HG03439 (cell line): ENCODE measurements at regions not wholly inside any gene's neighbourhood (a gene's known extent, or its start where the extent isn't known, plus 50 kb on each side); places are given as distances from the start of the nearest gene placed in this dataset.

ENCODE experiments used
- ATAC-seq: cut with Tn5 transposase; IDR thresholded peaks from one replicate; pipeline ENCODE4 v1.9.1; 2021; ENCODE audit warnings: mild to moderate bottlenecking, moderate library complexity; ENCODE audit not compliant: unreplicated experiment

DNA sequence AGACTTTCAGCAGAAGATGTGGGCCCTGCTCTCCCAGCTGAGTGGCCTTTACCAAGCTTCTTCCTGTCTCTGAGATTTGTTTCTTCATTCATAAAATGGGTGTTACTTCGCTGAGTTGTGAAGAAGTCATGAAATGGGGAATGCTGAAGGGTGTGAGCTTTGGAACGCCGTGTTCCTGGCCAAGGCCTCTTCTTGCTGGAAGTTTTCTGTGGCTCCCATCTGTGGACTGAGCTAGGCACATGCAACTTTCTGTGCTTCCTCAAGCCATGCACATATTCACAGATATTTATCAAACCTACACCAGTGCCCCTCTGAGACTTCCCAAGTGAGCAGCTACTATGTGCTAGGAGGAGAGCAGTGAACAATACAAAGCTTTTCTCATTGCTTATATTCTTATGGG, 106.3 kb upstream of the JUN start:
- no peak for ATAC-seq

DNA sequence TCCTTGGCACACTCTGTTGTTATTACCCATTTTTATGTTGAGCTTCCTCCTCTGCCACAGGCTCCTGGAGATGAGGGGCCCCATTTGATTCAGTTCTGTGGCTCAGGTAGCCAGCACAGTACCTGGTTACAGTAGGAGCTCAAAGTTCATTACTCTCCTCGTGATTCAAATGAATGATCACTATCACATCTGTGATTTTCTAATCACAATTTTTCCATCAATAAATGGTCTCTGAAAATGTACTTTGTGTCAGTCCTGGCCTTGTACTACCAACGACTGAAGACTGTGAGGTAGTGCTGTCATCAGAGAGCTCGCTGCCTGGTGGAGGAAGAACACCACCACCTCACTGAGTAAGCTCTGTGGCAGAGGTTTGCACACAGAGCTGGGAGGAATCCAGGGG, 106.8 kb upstream of the JUN start:
- ATAC-seq, result no peak

DNA sequence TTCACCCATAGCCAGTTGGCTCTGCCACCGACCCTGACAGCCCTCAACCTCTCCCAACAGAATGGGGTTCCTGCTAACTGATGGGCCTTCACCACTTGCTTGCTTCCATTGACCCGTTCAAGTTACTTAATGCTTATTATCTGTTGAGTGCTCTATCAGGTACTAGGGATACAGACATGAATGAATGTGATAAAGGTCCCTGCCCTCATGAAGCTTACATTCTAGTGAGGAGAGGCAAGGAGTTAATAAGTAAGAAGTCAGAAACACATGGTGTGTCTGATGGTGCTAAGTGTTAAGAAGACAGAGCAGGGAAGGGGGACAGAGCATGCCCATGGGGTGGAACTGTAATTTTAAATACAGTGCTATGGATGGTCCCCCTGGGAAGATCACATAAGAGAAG, 107.5 kb upstream of the JUN start:
- ATAC-seq, result no peak

DNA sequence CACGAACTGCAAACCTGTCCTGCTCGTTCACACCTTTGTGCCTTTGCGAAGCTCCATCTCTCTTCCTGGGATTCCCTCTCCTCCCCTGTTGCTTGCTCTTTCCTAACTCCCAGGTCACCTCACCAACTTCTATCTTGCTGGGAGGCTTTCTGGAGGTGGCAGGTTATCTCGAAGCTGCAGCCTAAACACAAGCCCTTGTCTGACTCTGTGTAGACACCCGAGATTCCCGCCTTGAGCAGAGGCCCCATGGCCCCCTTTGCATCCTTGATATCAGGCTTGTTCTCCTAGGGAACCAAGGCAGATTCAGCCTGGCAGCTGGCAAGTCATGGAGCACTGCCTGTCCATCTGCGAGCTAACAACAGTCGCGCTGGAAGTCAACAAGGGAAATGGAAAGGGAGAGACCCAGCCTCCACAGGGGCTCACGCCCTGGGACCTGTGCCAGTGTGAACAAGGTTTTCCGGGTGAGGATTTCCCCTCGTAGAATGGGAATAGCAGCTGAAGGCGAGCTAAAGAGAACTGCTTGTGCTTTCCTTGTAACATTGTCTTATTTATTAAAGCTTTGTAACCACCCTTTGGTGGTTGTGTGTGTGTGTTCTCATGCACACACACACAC, 109.5 kb upstream of the JUN start:
- ATAC-seq, result no peak

DNA sequence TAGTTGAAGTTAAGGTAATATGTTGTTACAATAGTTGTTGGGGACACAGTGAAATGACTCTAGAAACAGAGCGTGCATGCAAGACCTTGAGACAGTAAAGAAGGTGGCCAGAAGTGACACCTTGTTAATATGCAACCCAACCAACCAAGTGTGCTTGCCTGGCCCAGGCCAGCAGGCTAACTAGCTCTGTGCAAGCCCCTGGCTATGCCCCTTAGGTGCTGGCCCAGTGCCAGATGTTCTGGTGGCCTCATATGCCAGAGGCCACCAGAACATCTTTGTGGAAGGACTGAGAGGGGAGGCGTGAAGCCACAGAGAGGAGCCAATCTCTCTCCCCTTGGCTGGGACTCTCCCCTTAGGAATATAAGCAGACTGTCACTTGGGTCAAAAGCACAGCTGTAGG, 111.2 kb upstream of the JUN start:
- no peak for ATAC-seq

DNA sequence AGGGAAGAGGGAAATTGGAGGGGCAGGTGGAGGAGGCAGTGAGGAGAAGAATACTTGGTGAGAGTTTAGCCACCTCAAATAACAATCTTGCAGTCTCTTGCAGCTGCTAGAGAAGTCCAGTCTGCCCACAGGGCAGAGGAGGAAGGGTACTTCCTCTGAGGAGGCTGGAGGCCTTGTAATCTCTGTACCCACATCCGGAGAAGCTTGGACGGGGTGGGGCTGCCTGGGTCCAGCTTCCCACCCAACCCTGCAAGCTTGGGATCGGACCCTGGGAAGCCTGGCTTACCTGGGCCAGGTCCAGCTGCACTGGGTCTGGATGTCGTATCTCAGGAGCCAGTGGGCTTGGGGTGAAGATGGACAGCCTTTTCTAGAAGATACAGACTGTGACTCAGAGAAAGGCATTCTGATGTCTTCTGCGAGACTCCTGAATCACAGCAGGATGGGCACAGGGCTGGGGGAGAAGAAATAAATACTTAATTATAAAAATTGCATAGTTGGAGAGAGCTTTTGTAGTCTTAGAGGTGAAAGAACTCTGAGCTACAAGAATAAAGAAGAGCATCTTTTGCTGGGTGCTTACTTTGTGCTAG, 111.8 kb upstream of the JUN start:
- no peak for ATAC-seq

DNA sequence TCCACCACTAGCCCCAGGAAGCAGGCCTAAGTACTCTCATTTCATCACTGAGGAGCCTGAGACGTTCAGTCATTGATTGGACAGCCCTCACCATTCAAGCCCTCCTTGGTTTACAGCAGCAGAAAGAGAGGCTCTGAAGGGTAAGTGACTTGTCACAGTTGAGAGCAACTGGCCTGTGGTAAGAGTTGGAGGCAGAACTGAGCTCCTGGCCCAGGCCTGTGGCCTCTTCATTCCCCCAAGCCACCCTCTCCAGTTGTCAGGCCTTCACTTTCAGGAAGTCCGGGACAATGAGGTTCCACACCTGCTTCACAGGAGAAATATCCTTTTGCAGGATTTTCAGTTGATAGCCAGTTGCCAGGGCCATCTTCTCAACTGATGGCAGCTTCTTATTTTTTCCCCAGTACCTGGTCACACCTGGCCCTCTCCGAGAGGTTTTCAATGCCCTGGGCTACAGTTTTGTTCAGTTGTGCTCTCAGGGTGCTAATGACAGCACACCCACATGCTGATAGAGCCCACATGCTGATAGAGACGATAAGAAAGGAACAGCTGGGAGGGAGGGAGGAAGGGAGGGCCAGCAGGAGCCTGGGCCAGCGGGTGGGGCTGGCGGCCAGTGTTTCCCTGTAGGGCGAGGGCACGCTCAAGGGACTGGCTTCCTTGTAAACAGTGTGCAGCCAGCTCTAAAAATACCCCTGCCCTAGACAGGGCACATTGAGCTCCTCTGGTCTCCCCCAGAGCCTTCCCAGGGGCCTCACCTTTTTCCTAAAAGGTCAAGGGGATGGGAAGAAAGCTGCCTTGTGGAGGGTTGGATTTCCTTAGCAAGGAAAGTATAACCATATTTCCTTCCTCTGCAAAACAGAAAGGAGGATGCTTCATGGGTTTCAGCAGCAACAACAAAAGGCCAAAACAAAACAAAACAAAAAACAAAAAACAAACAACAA, 112.7 kb upstream of the JUN start:
- ATAC-seq, result no peak

DNA sequence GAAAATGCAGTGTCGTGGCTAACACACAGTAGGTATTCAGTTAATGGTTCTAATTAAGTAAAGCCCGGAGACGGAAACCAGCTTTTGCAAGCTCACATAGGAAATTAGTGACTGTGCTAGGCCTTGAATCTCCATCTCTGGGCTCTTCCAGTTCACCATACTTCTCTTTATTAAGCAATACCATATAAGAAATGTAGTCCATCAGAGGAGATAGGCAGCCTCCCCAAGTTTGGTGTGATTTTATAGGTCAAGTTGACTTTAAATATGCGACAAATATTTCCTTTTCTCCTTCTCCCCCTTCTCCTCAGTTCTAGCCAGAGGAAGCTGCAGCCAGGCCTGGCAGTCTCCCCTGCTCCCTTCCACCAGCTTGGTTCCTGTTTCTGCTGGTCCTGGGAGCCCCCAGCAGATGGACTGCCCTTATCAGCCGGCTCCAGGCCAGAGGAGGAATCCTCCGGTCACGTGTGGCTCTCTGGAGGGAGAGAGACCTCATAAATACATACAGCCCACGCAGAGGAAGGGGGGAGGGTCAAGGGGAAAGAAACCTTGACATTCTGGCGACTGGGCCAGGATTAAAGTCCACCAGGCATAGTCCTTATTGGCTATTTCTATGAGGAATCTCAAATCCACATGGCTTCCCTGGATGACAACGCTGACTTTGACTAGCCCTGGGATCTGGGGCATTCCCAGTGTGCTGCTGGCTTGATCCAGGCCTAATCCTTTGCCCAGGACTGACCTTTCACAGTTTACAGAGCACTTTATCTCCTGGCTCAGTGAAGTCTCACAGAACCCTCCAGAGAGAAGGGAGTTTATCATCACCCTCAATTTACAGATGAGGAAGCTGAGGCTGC, 115.1 kb upstream of the JUN start:
- ATAC-seq, result no peak

DNA sequence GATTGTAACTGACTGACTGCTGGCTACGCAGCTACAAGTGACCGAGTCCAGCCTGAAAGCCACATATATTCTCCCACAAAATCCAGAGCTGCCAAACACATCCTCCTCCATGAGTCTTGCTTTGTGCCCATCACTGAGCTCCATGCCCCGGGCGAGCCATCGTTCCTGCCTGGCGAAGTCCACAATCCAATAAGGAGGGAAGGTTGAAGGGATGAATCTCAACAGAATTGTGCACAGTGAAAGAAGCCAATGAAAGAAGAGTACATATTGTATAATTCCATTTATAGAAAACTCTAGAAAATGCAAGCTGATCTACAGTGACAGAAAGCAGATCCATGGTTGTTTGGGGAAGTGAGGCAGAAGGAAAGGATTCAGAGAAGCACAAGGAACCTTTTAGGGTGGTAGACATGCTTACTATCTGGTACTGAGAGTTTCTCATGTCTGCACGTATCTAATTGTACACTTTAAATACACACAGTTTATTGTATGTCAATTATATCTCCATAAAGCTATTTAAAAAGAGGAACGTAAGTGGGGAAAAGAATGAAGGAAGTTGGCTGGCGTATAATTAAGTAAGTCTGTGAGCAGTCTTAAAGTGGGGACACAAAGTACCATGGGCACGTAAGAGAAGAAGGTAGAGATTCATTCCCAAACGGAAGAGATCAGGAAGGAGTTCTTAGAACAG, 115.9 kb upstream of the JUN start:
- no peak for ATAC-seq

DNA sequence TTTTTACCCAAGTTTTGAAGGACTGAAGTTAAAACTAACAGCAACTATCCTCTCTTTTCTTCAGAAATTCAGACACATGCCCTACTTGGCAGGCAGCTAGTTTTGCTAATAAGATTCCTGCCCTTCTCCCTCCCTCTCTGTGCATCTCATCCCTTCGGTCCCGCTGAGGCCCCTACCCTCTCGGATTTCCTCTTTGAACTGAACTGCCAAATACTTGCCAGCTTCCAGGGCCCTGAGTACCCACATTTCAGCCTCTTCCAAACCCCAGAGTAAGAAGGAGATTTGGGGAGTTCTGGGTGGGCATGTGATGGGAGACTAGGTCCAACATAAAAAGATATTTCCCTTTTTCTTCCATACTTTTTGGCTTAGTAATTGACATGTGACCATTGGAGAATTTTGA, 116.5 kb upstream of the JUN start:
- no peak for ATAC-seq

DNA sequence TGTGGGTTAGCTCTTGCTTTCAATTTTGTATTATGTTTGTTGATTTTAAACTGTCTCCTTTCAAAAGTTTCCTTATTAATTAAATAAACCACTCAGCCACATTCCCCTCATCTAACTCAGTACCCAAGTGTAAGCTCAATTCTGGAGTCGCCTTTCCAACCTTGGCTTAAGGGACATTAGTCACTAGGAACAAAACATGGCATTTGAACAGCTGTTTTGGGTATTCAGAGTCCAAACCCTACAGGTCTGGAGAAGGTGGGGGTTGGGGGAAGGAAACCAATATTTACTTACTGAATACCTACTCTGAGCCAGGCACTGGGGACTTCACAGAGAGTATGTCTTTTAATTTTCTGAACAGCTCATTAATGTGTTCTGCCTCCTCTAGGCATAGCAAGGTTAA, 117.2 kb upstream of the JUN start:
- no peak for ATAC-seq

DNA sequence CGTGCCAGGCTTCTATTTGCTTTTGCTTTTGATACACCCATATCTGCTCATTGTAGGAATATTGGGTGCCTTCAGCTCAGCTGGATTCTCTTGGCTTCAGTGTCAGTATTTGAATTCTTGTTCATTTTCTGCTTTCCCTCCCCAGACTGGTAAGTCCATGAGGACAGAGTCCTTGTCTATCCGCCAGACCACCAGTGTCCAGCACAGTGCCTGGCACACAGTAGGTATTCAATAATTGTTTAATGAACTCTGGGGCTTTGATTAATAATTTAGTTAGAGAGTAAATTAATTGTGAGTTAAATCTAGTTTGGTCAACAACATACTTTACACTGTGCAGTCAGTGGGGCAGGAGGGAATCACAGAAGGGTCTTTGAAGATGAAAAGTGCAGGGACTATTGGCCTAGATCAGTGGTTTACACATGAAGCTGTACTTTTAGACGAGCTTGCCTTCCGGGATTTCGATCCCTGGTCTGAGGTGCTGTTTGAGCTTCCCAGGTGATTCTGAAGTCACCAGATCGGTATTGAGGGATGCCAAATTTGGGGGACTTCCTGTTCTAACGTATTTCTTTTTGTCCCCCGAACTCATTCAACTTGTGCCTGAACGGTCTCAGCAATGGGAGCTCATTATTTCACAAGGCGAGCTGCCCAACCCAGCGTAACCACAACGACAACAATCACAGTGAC, 119.1 kb upstream of the JUN start:
- no peak for ATAC-seq

DNA sequence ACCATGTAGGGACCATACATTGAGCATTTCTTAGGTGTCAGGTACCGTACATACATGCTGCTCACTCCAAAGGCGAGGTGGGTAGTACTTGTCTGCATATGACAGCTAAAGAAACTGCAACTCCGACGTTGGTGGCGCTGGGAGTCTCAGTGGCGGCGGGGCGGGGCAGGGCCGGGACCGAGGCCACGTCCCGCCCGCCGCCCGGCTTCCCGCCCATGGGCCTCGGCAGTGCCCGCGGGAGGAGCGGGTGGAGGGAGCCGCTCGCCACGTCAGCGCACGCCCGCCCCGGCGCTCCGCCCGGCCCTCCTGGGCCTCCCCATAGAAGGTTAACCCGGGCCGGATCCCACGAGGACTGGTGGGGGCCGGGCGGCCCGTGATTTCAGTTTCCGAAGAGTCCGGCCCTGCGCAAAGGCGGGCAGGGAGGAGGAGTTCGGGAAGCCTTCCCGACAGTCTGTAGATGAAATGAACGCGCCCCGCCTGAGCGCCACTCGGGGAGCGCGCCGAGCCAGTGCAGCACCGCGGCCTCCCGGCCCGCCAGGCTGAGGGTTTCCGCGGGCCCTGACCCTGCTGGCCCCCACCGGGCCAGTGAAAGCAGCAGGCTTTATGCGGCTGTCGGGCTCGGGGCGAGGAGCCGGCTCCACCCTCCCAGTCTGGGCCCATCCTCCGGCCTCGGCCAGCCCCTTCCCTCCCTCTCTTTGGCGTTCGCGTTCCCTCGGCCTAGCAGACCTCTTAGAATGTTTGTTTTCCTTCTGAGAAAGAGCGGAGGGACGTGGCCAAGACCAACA, 119.9 kb upstream of the JUN start:
- ATAC-seq, result peak; percentile 91

DNA sequence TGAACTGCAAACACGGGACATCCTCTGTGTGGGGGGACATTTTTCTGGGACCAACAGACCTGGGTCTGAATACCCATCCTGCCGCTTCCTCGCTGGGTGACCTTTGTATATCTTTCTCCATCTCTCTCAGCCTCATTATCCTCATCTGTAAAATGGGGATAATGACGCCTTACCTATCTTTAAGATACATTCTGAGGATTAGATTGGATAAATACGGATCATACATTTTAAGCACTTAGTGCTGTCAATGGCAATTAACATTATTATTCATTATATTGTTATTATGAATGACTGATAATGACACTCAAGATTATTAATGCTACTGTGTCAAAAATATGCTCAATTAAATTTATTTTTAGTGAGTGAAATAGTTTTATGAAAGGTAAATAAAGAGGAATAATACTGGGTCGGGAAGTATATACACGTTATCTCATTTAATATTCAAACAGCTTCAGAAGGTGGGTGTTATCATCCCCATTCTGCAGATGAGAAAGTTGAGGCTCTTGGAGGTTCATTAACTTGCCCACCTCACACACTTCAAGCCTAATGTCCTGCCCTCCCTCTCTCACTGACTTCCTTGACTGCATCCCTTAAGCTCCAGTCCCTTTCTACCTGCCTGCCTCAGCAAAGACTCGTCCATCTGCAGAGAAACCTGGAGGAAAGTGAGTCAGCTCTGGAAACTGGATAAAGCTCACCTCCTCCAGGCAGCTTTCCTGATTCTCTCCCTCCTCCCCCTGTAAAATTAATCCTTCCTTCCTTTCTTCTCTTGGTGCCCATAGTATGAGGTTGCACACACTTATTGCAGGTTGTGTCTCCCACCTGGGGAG, 120.7 kb upstream of the JUN start:
- ATAC-seq, result peak; percentile 13

DNA sequence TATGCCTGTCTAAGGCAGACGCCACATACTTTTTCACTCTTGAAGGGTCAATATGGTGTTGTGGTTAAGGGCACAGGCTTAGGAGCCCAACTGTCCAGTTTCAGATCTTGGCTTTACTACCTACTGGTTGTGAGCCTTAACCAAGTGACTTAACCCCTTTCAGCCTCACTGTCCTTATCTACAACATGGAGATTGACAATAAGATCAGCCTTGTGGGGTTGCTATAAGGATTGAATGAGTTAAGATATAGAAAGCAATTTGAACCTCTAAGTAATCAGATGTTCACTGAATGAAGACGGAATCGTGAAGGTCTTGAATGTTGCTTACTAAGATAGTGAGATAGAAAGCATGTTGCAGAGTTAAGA, 121.3 kb upstream of the JUN start:
- no peak for ATAC-seq

DNA sequence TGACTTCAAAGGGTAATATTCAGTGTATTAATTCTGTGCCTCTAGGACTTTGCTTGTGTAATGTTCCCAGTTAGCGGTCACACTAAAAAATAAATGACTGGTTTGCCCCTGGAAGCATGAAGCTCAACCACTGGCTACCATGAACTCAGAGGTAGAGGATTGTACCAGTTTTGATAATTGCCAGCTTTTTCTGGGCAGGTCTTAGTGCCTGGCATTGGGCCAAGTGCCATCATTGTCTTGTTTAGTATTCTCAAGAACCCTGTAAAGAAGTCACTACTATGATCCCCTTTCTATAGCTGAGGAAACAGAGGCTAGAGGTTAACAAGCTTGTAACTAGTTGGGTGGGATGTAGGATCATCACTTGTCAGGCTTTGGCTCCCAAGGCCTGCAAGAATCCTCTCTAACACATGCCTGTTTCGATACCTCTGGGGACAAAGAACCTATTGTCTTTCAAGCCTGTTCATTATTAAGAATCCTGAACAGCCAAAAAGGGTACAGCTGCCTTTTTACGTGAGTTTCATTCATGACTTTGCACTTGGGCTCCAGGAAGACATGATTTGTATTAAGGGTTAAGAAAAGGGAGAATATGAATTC, 121.9 kb upstream of the JUN start:
- no peak for ATAC-seq

DNA sequence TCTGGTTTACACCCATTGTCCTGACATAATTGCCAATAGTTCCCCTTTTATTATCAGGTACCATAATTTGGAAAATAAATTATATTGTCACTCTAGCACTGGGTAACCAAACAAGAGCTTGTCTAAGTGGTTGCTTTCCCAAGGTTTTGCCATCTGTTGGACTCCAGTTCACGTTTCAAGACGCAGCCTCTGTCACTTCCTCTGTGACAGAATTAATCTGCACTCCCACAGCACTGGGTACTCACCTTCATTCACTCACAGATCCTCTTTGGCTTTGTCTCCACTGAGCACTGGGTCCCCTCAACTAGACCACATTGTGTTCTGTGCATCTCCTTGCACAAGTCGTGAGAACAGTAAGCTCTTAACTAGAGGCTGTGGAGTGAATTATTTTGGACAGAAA, 123.6 kb upstream of the JUN start:
- no peak for ATAC-seq
